ENCODE measurements at regions not wholly inside any gene's neighbourhood (a gene's known extent, or its start where the extent isn't known, plus 50 kb on each side); places are given as distances from the start of the nearest gene placed in this dataset.

- Histone ChIP-seq H3K36me3 (ENCODE audit: control insufficient read depth in 2 of 4, insufficient read depth in 4 of 4, low read length in 3 of 4) (no peaks in the 10 kb centered on the region), H3K23ac (ENCODE audit: insufficient read length) (no peak overlapping the region), H3K9ac (replicated peaks in 1 of 4; ENCODE audit: extremely low read depth in 1 of 4, low read depth in 3 of 4, low read length in 3 of 4) (no peak overlapping the region), H2BK20ac (ENCODE audit: low read length) (no peak overlapping the region), H3K27ac (ENCODE audit: low read depth, low read length) (no peak overlapping the region), H2BK15ac (ENCODE audit: low read length) (no peak overlapping the region), H3K4me2 (ENCODE audit: insufficient read depth in 1 of 2, low read depth in 2 of 2, low read length in 2 of 2) (no peak overlapping the region), H3K56ac (replicated peaks; ENCODE audit: insufficient read length, low read depth, low read length) (no peak overlapping the region), H3K79me2 (ENCODE audit: control insufficient read depth in 1 of 2, insufficient read depth in 2 of 2, low read length in 2 of 2) (no peaks in the 10 kb centered on the region), H2AFZ (ENCODE audit: low read length) (no peak overlapping the region), H3K4me3 (ENCODE audit: extremely low read depth in 1 of 4, insufficient read depth in 2 of 4, low read depth in 3 of 4, low read length in 4 of 4) (no peak overlapping the region), H3K9me3 (ENCODE audit: insufficient read depth in 2 of 2, low read depth in 1 of 2, low read length in 1 of 2) (no peaks in the 10 kb centered on the region), H2BK12ac (ENCODE audit: low read depth, low read length) (no peak overlapping the region), H3K4ac (replicated peaks; ENCODE audit: insufficient read length, low read depth, low read length) (no peak overlapping the region), H2BK5ac (ENCODE audit: low read depth, low read length) (no peak overlapping the region), H3K79me1 (ENCODE audit: low read depth, low read length) (no peaks in the 10 kb centered on the region), H4K20me1 (replicated peaks in 1 of 2; ENCODE audit: control insufficient read depth in 1 of 2, insufficient read depth in 2 of 2, low read length in 2 of 2) (no peaks in the 10 kb centered on the region), H4K5ac (ENCODE audit: insufficient read length, low read depth, low read length) (no peak overlapping the region), H4K8ac (ENCODE audit: extremely low read depth, insufficient read depth, low read length) (no peak overlapping the region), H3K23me2 (ENCODE audit: low read depth, low read length) (no peaks in the 10 kb centered on the region), H2AK5ac (ENCODE audit: low read depth, low read length) (no peak overlapping the region), H2BK120ac (replicated peaks; ENCODE audit: low read depth, low read length) (no peak overlapping the region), H3K27me3 (replicated peaks in 1 of 4; ENCODE audit: control insufficient read depth in 3 of 4, extremely low read depth in 1 of 4, insufficient read depth in 3 of 4, low read length in 3 of 4) (no peaks in the 10 kb centered on the region), H3K18ac (ENCODE audit: extremely low read depth, low read length) (no peak overlapping the region), H3K4me1 (replicated peaks in 1 of 4; ENCODE audit: control insufficient read depth in 3 of 4, insufficient read depth in 4 of 4, low read length in 3 of 4) (no peaks in the 10 kb centered on the region), H4K91ac (replicated peaks; ENCODE audit: insufficient read length, low read length) (no peak overlapping the region), H3K14ac (ENCODE audit: insufficient read length) (no peak overlapping the region)
- POLR2A ChIA-PET (ENCODE audit: partially characterized antibody) = no interaction called here
- TF ChIP-seq NANOG (IDR thresholded peaks at IDR 0.05; ENCODE audit: insufficient read depth, low read depth, low read length, poor library complexity, severe bottlenecking) = no peak
- no peak for TF ChIP-seq CBX5 (IDR thresholded peaks at IDR 0.05; ENCODE audit: low read depth, low read length)
- no peak for TF ChIP-seq ATF2 (IDR thresholded peaks at IDR 0.05; ENCODE audit: low read length)
- TF ChIP-seq E2F6 (IDR thresholded peaks at IDR 0.05) = no peak
- TF ChIP-seq USF2 (IDR thresholded peaks at IDR 0.05; ENCODE audit: low read length) = no peak
- TF ChIP-seq TAF1 (IDR thresholded peaks at IDR 0.05; ENCODE audit: low read depth, low read length) = no peak
- no peak for TF ChIP-seq RFX5 (IDR thresholded peaks at IDR 0.05; ENCODE audit: borderline replicate concordance, low read depth, low read length)
- TF ChIP-seq NRF1 (IDR thresholded peaks at IDR 0.05; ENCODE audit: low read depth, low read length) = no peak
- TF ChIP-seq KDM1A (IDR thresholded peaks at IDR 0.05; ENCODE audit: borderline replicate concordance, low read length) = no peak
- FAIRE-seq (no peak), DNase-seq (ENCODE audit: low read depth in 1 of 2, low spot score in 2 of 2) (no peak)
- CTCF ChIA-PET (ENCODE audit: partially characterized antibody) = no interaction called here
- 97% methylated on average over 1 of the region's 1 CpG; no CpG with 5 or more reads in 1 of the 2 experiments for WGBS, 2 experiments (ENCODE audit: extremely low coverage in 1 of 2, insufficient coverage in 1 of 2, insufficient read length in 1 of 2, insufficient replicate concordance in 2 of 2, low coverage in 1 of 2, low lambda C conversion rate in 2 of 2, missing lambda C conversion rate in 1 of 2)
Measured at GRCh38 chr21:29419422-29419821, 120.7 kb downstream of the BACH1 start.

Measured in H1 (cell line).